Mesendoderm (in vitro differentiated cells): ENCODE measurements at regions not wholly inside any gene's neighbourhood (a gene's known extent, or its start where the extent isn't known, plus 50 kb on each side); places are given as distances from the start of the nearest gene placed in this dataset.
A peak's percentile ranks its signal among the peaks of the same experiment; 100 is the strongest.

Experiments
- DNase-seq: peaks from one replicate; pipeline ENCODE4 v3.0.0; 2013
- H2AK5ac ChIP-seq: 2 replicates; pipeline ENCODE4 v1.6.1; 2013; ENCODE audit warnings: low read length, inconsistent platforms
- H2BK120ac ChIP-seq: 2 replicates; pipeline ENCODE4 v1.6.1; 2013; ENCODE audit warnings: low read depth, mild to moderate bottlenecking, low read length, moderate library complexity, mixed read lengths
- H2BK15ac ChIP-seq: replicated peaks from 2 replicates; pipeline ENCODE4 v1.6.1; 2013; ENCODE audit warnings: low read depth, mild to moderate bottlenecking, moderate library complexity
- H2BK5ac ChIP-seq: 2 replicates; pipeline ENCODE4 v1.6.1; 2013; ENCODE audit warnings: low read length, inconsistent platforms
- H3K18ac ChIP-seq: 2 replicates; pipeline ENCODE4 v1.6.1; 2013; ENCODE audit warnings: mild to moderate bottlenecking, low read length, mixed read lengths
- H3K23ac ChIP-seq: one replicate; pipeline ENCODE4 v1.6.1; 2013; ENCODE audit warnings: low read length
- H3K27ac ChIP-seq: 2 replicates; pipeline ENCODE4 v1.5.1; 2013; ENCODE audit warnings: low read depth, mild to moderate bottlenecking, inconsistent platforms, low read length, moderate library complexity
- H3K27me3 ChIP-seq: 2 replicates; pipeline ENCODE4 v1.6.1; 2013; ENCODE audit warnings: low read length, control low read depth, mild to moderate bottlenecking, inconsistent platforms; ENCODE audit not compliant: insufficient read depth, poor library complexity
- H3K36me3 ChIP-seq: 2 replicates; pipeline ENCODE4 v1.6.1; 2013; ENCODE audit warnings: low read length, inconsistent platforms; ENCODE audit not compliant: control insufficient read depth, insufficient read depth
- H3K4ac ChIP-seq: one replicate; pipeline ENCODE4 v1.6.1; 2013; ENCODE audit warnings: low read depth, mild to moderate bottlenecking, low read length, moderate library complexity
- H3K4me1 ChIP-seq: 2 replicates; pipeline ENCODE4 v1.6.1; 2013; ENCODE audit warnings: low read depth, low read length, inconsistent platforms; ENCODE audit not compliant: control insufficient read depth
- H3K4me2 ChIP-seq: 2 replicates; pipeline ENCODE4 v1.6.1; 2013; ENCODE audit warnings: low read length
- H3K4me3 ChIP-seq: 2 replicates; pipeline ENCODE4 v1.5.1; 2013; ENCODE audit warnings: mild to moderate bottlenecking, low read length
- H3K56ac ChIP-seq: one replicate; pipeline ENCODE4 v1.6.1; 2013; ENCODE audit warnings: low read length
- H3K79me1 ChIP-seq: 2 replicates; pipeline ENCODE4 v1.6.1; 2013; ENCODE audit warnings: low read length, inconsistent platforms
- H3K79me2 ChIP-seq: 2 replicates; pipeline ENCODE4 v1.6.1; 2013; ENCODE audit warnings: mild to moderate bottlenecking, low read length; ENCODE audit not compliant: control insufficient read depth, insufficient read depth
- H3K9ac ChIP-seq: 2 replicates; pipeline ENCODE4 v1.6.1; 2013; ENCODE audit warnings: low read length, inconsistent platforms
- H4K5ac ChIP-seq: one replicate; pipeline ENCODE4 v1.6.1; 2013; ENCODE audit warnings: low read length
- H4K8ac ChIP-seq: one replicate; pipeline ENCODE4 v1.6.1; 2013; ENCODE audit warnings: low read depth, mild to moderate bottlenecking, control low read depth, low read length, moderate library complexity
- WGBS: extraction: QIAGEN DNeasy Blood & Tissue Kit; methylation state at CpG from one replicate; pipeline ENCODE4 v1.1.7; 2013; ENCODE audit warnings: low lambda C conversion rate, missing lambda C conversion rate; ENCODE audit not compliant: insufficient coverage; ENCODE audit errors: extremely low coverage; 5-methylcytosine and 5-hydroxymethylcytosine counted together

GRCh38 chr2:47230418-47230817, 54.1 kb upstream of the CALM2 start:
- no peaks in the 10 kb centered on the region for H3K79me1 ChIP-seq
- H2BK15ac ChIP-seq = no peak overlapping the region
- no CpG with 5 or more reads among the region's 4 CpGs for WGBS
- no peak overlapping the region for H2AK5ac ChIP-seq
- H2BK120ac ChIP-seq = no peak overlapping the region
- no peak overlapping the region for H3K4me2 ChIP-seq
- no peak overlapping the region for H3K4ac ChIP-seq
- no peaks in the 10 kb centered on the region for H3K36me3 ChIP-seq
- DNase-seq = no peak
- no peak overlapping the region for H3K4me3 ChIP-seq
- H4K5ac ChIP-seq = no peak overlapping the region
- H3K56ac ChIP-seq = no peak overlapping the region
- H3K23ac ChIP-seq = no peak overlapping the region
- H3K18ac ChIP-seq = no peak overlapping the region
- H3K27ac ChIP-seq = no peak overlapping the region
- H3K4me1 ChIP-seq = peaks cover 16% of the 10 kb centered on the region
- H3K27me3 ChIP-seq = no peaks in the 10 kb centered on the region
- H4K8ac ChIP-seq = no peak overlapping the region
- H2BK5ac ChIP-seq = no peak overlapping the region
- H3K79me2 ChIP-seq = no peaks in the 10 kb centered on the region
- H3K9ac ChIP-seq = no peak overlapping the region

DNA sequence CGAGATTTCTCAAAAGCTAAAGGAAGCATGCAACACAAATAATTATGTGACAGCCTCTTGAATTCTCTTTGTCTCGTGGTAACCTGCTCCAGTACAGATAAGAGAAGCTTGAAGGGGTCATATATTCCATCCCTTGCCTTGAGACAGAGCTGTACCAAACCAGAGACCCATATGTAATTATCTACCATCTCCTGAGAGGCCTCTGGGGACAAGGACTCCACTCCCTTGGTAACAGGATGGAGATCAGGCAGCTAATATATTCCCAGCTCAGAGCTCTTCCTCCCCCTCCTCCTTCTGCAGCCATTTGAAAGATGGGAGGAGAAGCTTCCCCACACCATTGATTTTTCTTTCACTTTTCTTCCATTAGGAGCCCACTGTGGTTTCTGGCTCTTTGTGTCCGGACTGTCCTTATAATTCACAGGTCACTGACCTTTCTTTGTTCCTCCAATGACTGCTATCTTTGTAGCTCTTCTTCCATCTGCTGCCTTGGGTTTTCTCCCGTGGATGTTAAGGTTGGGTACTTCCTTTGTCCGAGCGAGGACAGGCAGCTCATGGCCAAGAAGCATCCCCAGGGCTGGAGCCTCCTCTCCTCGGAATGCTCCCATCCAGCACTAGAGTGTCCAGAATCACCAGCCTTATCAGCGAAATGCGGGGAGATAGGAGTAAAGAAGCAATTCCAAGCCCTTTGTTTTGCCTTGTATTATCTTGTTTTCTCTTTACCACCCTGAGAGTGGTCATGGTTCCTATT, 51.4 kb upstream of the CALM2 start:
- Histone ChIP-seq H3K79me1 (no peaks in the 10 kb centered on the region), H4K5ac (no peak overlapping the region), H3K56ac (peak overlapping the region; percentile 39), H3K27ac (peak overlapping the region; percentile 50), H3K4me2 (no peak overlapping the region), H3K27me3 (no peaks in the 10 kb centered on the region), H2AK5ac (no peak overlapping the region), H2BK120ac (no peak overlapping the region), H3K36me3 (no peaks in the 10 kb centered on the region), H2BK5ac (peak overlapping the region; percentile 23), H3K4me1 (peaks cover 19% of the 10 kb centered on the region), H3K23ac (no peak overlapping the region), H3K18ac (no peak overlapping the region), H3K79me2 (no peaks in the 10 kb centered on the region), H3K9ac (no peak overlapping the region), H3K4ac (no peak overlapping the region), H2BK15ac (no peak overlapping the region), H4K8ac (no peak overlapping the region), H3K4me3 (no peak overlapping the region)
- DNase-seq = peak; percentile 89
- WGBS = no CpG with 5 or more reads among the region's 9 CpGs

GRCh38 chr2:47226923-47227220, 50.6 kb upstream of the CALM2 start:
- Histone ChIP-seq H3K79me2 (no peaks in the 10 kb centered on the region), H3K36me3 (no peaks in the 10 kb centered on the region), H3K9ac (no peak overlapping the region), H2AK5ac (no peak overlapping the region), H2BK15ac (no peak overlapping the region), H3K4me2 (no peak overlapping the region), H3K56ac (no peak overlapping the region), H3K4me3 (no peak overlapping the region), H3K27me3 (no peaks in the 10 kb centered on the region), H3K27ac (no peak overlapping the region), H3K4me1 (peaks cover 19% of the 10 kb centered on the region), H3K79me1 (no peaks in the 10 kb centered on the region), H3K18ac (no peak overlapping the region), H2BK5ac (no peak overlapping the region), H2BK120ac (no peak overlapping the region), H4K8ac (no peak overlapping the region), H3K23ac (no peak overlapping the region), H3K4ac (no peak overlapping the region), H4K5ac (no peak overlapping the region)
- WGBS = no CpG with 5 or more reads among the region's 6 CpGs
- DNase-seq = no peak

GRCh38 chr2:47226132-47226922, 50.0 kb upstream of the CALM2 start:
- Histone ChIP-seq H2AK5ac (peak overlapping the region; percentile 68), H4K8ac (no peak overlapping the region), H3K79me1 (no peaks in the 10 kb centered on the region), H3K36me3 (no peaks in the 10 kb centered on the region), H3K27me3 (no peaks in the 10 kb centered on the region), H3K18ac (peak overlapping the region; percentile 47), H3K9ac (peak overlapping the region; percentile 33), H3K56ac (peak overlapping the region; percentile 70), H3K4me1 (peaks cover 19% of the 10 kb centered on the region), H2BK15ac (no peak overlapping the region), H2BK5ac (peak overlapping the region; percentile 52), H3K4me3 (no peak overlapping the region), H3K23ac (no peak overlapping the region), H2BK120ac (peak overlapping the region; percentile 7), H3K79me2 (no peaks in the 10 kb centered on the region), H3K27ac (peak overlapping the region; percentile 12), H4K5ac (peak overlapping the region; percentile 29), H3K4me2 (no peak overlapping the region), H3K4ac (peak overlapping the region; percentile 58)
- WGBS = no CpG with 5 or more reads among the region's 4 CpGs
- no peak for DNase-seq
